Suprapubic skin (tissue), 4 donors: ENCODE measurements at regions not wholly inside any gene's neighbourhood (a gene's known extent, or its start where the extent isn't known, plus 50 kb on each side); places are given as distances from the start of the nearest gene placed in this dataset.

ENCODE experiments used
- CTCF ChIP-seq, 2 donors: fragments of 200-600 bp in 1 of 2; fragments of 450-650 bp in 1 of 2; sonication (generic) in 1 of 2; IDR thresholded peaks; one replicate each; pipeline ENCODE4 v1.5.1; 2016 to 2019; ENCODE audit warnings: antibody characterized with exemption in 2 of 2, mild to moderate bottlenecking in 1 of 2, moderate library complexity in 1 of 2
- EP300 ChIP-seq: sonication (generic); formaldehyde crosslinking; IDR thresholded peaks from one replicate; pipeline ENCODE4 v1.6.1; 2017; ENCODE audit warnings: antibody characterized with exemption
- POLR2A ChIP-seq, 2 donors: fragments of 450-650 bp; IDR thresholded peaks; one replicate each; pipeline ENCODE4 v1.6.1; 2017; ENCODE audit warnings: antibody characterized with exemption in 2 of 2, mild to moderate bottlenecking in 2 of 2, moderate library complexity in 2 of 2
- POLR2AphosphoS5 ChIP-seq, 3 donors: sonication (generic); formaldehyde crosslinking; IDR thresholded peaks; one replicate each; pipeline ENCODE4 v1.6.1; 2017; ENCODE audit warnings: antibody characterized with exemption in 3 of 3

- no peak for TF ChIP-seq POLR2A (IDR thresholded peaks at IDR 0.05)
- TF ChIP-seq CTCF (IDR thresholded peaks at IDR 0.05), result no peak
- TF ChIP-seq POLR2AphosphoS5 (IDR thresholded peaks at IDR 0.05), result no peak
- TF ChIP-seq EP300, result no peak
These were observed 62.2 kb upstream of the WLS start for GRCh38 chr1:68294367-68295066.
